ENCODE measurements at regions not wholly inside any gene's neighbourhood (a gene's known extent, or its start where the extent isn't known, plus 50 kb on each side); places are given as distances from the start of the nearest gene placed in this dataset.

DNA sequence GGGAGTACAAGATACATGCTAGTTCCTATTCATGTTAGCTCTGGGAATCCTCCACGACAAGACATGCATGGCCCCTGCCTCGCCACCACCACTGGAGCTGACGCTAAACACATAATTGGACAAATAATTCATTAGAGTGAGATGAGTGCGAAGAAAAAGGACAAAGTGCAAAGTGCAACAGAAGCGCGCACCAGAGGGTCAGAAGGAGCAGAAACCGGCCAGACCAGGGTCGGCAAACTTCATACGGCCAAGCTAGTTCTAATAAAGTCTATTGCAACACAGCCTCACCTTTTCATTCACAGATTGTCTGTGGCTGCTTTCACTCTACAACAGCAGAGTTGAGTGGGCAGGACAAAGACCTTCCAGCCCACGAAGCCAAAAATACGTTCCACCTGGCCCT lies 266.1 kb upstream of the KLHL29 start:
- DNase-seq (no peak), ATAC-seq (no peak)
- H3K4me1 Mint-ChIP-seq = no peaks in the 10 kb centered on the region
- H3K36me3 Mint-ChIP-seq = no peaks in the 10 kb centered on the region
- no peak overlapping the region for H3K4me3 Mint-ChIP-seq
- no peaks in the 10 kb centered on the region for H3K27me3 Mint-ChIP-seq
- H3K9me3 Mint-ChIP-seq (ENCODE audit: low read depth) = peaks cover 2% of the 10 kb centered on the region
- CTCF ChIA-PET = no interaction called here
- H3K27ac Mint-ChIP-seq = no peak overlapping the region

GRCh38 chr2:23120161-23120560 lies 264.8 kb upstream of the KLHL29 start:
- Mint-ChIP-seq H3K36me3 (no peaks in the 10 kb centered on the region), H3K27ac (no peak overlapping the region), H3K4me3 (no peak overlapping the region), H3K9me3 (ENCODE audit: low read depth) (peaks cover 2% of the 10 kb centered on the region), H3K4me1 (no peaks in the 10 kb centered on the region), H3K27me3 (no peaks in the 10 kb centered on the region)
- ATAC-seq (no peak), DNase-seq (no peak)
- CTCF ChIA-PET = no interaction called here

- no peaks in the 10 kb centered on the region for H3K36me3 Mint-ChIP-seq
- H3K9me3 Mint-ChIP-seq (ENCODE audit: low read depth) = peaks cover 2% of the 10 kb centered on the region
- H3K27me3 Mint-ChIP-seq = no peaks in the 10 kb centered on the region
- H3K4me3 Mint-ChIP-seq = no peak overlapping the region
- no peak for DNase-seq
- H3K4me1 Mint-ChIP-seq = no peaks in the 10 kb centered on the region
- no peak for ATAC-seq
- H3K27ac Mint-ChIP-seq = no peak overlapping the region
- CTCF ChIA-PET = no interaction called here
These were observed 262.9 kb upstream of the KLHL29 start for GRCh38 chr2:23121968-23122648.

- ATAC-seq = no peak
- CTCF ChIA-PET = no interaction called here
- H3K27ac Mint-ChIP-seq = no peak overlapping the region
- no peaks in the 10 kb centered on the region for H3K36me3 Mint-ChIP-seq
- no peaks in the 10 kb centered on the region for H3K27me3 Mint-ChIP-seq
- H3K9me3 Mint-ChIP-seq (ENCODE audit: low read depth) = peaks cover 2% of the 10 kb centered on the region
- H3K4me3 Mint-ChIP-seq = no peak overlapping the region
- no peak for DNase-seq
- H3K4me1 Mint-ChIP-seq = no peaks in the 10 kb centered on the region
These were observed 262.2 kb upstream of the KLHL29 start for GRCh38 chr2:23122681-23123215.

DNA sequence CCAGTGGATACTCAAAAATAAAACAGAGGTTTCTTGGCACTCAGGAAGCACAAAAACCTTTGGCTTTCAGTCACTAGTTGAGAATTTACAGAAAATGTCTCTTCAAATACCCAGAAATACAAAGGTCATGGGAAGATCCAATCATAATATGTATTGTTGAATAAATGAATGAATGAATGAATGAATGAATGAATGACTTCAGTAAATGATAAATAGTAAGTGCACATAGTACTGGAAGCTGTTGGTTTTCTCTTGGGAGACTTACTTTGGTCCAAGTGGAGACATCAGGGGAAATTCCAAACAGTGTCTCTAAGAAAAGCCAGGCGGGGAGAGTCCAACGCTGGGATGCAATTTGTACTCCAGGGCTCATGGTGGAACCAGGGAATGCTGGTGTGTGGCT lies 261.3 kb upstream of the KLHL29 start:
- Mint-ChIP-seq H3K27ac (no peak overlapping the region), H3K4me1 (no peaks in the 10 kb centered on the region), H3K36me3 (no peaks in the 10 kb centered on the region), H3K9me3 (ENCODE audit: low read depth) (peaks cover 2% of the 10 kb centered on the region), H3K27me3 (no peaks in the 10 kb centered on the region), H3K4me3 (no peak overlapping the region)
- DNase-seq (no peak), ATAC-seq (no peak)
- CTCF ChIA-PET = no interaction called here

GRCh38 chr2:23124214-23124750 lies 260.7 kb upstream of the KLHL29 start:
- Mint-ChIP-seq H3K36me3 (no peaks in the 10 kb centered on the region), H3K9me3 (ENCODE audit: low read depth) (peaks cover 2% of the 10 kb centered on the region), H3K4me3 (no peak overlapping the region), H3K27ac (no peak overlapping the region), H3K27me3 (no peaks in the 10 kb centered on the region), H3K4me1 (no peaks in the 10 kb centered on the region)
- CTCF ChIA-PET = no interaction called here
- DNase-seq (no peak), ATAC-seq (no peak)

- peaks cover 2% of the 10 kb centered on the region for H3K9me3 Mint-ChIP-seq (ENCODE audit: low read depth)
- no peaks in the 10 kb centered on the region for H3K4me1 Mint-ChIP-seq
- ATAC-seq (no peak), DNase-seq (no peak)
- H3K4me3 Mint-ChIP-seq = no peak overlapping the region
- CTCF ChIA-PET = no interaction called here
- H3K27me3 Mint-ChIP-seq = no peaks in the 10 kb centered on the region
- H3K36me3 Mint-ChIP-seq = no peaks in the 10 kb centered on the region
- no peak overlapping the region for H3K27ac Mint-ChIP-seq
These were observed 257.5 kb upstream of the KLHL29 start for GRCh38 chr2:23127465-23127864.

GRCh38 chr2:23128684-23129292 lies 256.2 kb upstream of the KLHL29 start:
- no peak overlapping the region for H3K4me3 Mint-ChIP-seq
- H3K27me3 Mint-ChIP-seq = no peaks in the 10 kb centered on the region
- no peak overlapping the region for H3K27ac Mint-ChIP-seq
- H3K36me3 Mint-ChIP-seq = no peaks in the 10 kb centered on the region
- no peaks in the 10 kb centered on the region for H3K4me1 Mint-ChIP-seq
- CTCF ChIA-PET = no interaction called here
- H3K9me3 Mint-ChIP-seq (ENCODE audit: low read depth) = no peaks in the 10 kb centered on the region
- DNase-seq = no peak
- ATAC-seq = no peak

DNA sequence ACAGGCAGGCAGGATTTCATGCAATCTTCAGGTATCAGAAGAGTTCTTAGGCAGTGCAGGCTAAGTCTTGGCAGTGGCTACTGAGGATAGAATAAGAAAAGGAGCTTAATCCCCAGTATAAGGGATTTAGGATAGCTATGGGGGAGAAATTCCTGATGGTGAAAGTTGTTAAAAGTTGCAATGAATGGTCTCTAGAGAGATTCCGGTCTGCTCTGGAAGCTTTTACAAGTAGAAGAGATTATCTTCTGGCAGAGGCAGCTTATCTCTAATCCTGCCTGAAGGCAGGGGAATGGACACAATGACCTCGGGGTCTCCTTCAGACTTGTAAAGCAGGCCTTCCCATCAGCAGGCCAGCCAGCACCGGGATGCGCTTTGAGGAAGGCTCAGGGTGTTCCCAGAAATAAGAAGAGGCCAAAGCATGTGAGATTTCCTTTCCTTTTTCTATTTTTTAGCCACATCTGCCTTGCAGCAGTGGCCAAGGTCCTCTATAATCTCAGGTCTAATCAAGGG lies 253.9 kb upstream of the KLHL29 start:
- no peak for DNase-seq
- H3K27me3 Mint-ChIP-seq = no peaks in the 10 kb centered on the region
- H3K4me3 Mint-ChIP-seq = no peak overlapping the region
- no peaks in the 10 kb centered on the region for H3K4me1 Mint-ChIP-seq
- ATAC-seq = no peak
- no peak overlapping the region for H3K27ac Mint-ChIP-seq
- CTCF ChIA-PET = interaction anchor here (0.5 kb wide), 1 partner anchor 1936 kb away, joined by 3 read pairs; no protein-coding TSS in a partner anchor
- H3K9me3 Mint-ChIP-seq (ENCODE audit: low read depth) = no peaks in the 10 kb centered on the region
- H3K36me3 Mint-ChIP-seq = no peaks in the 10 kb centered on the region

DNA sequence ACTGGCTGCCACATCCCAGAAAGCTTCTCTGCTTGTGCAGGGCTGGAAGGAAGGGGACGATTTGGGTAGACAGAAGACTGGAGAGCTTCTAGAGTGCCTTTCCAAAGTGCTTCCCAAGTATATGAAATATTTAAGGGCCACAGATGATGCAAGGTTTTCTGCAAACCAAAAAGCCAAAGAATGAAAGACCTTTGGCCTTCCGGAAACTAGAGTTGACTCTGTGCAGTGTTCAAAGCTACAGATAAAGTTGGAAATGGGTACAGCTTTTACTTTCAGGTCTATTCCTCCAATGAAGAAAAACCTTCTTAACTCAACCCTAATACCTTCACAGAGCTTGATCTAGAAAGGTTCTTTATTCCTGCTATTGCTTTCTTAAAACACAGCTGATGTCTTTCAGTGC lies 253.0 kb upstream of the KLHL29 start:
- no peak overlapping the region for H3K4me3 Mint-ChIP-seq
- CTCF ChIA-PET = no interaction called here
- no peaks in the 10 kb centered on the region for H3K4me1 Mint-ChIP-seq
- no peak for ATAC-seq
- DNase-seq = no peak
- no peaks in the 10 kb centered on the region for H3K9me3 Mint-ChIP-seq (ENCODE audit: low read depth)
- no peaks in the 10 kb centered on the region for H3K27me3 Mint-ChIP-seq
- no peak overlapping the region for H3K27ac Mint-ChIP-seq
- no peaks in the 10 kb centered on the region for H3K36me3 Mint-ChIP-seq

DNA sequence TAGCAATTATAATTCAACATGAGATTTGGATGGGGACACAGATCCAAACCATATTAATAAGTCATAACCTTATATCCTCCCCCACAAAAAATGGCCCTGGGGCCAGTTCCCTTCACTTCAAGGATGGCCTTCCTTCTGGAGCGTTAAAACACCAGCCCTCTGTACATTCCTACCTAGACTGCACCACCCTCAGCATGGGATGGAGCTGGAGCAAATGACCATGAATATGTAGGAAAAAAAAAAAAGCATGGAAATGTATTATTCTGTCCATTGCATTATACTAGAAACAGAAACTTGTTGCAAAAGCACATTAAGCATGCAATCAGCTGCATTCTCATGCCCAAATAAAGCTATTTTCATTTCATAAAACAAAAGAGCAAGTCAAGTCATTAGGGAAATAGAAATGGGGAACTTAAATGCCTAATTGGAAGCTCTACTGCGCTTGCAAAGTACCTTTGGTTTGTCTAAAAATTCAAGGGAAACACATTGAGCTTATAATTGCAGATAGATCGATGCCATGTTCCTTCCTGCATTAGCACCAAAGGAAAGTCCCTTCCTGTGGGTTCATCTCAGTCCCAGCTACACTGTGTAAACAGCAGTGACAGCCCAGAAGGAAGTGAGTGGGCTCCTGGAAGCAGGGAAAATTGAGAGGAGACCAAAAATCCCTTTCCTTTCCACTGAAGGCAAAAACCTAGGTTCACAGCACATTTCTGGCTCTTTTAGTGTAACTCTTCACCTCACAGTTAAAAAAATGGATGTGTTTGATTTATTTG lies 252.0 kb upstream of the KLHL29 start:
- H3K36me3 Mint-ChIP-seq = no peaks in the 10 kb centered on the region

DNA sequence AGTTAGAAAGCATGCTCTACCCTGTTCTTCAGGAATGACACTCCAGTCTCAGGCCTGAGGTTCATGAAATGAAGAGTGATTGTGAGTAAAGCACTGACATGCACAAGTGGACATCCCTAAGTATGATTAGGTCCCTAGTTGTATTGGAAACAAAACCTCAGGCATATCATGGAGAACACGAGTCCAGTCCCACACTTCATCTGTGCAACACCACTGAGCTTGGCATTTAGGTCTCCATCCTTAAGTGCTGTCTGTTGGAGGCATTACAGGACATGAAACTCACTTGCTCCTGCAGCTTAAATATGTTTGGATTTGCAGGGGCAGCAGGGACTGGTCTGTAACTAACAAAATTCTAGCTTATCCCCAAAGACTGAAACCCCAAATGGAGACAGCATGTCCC lies 250.3 kb upstream of the KLHL29 start:
- CTCF ChIA-PET = no interaction called here
- no peak for ATAC-seq
- no peak overlapping the region for H3K27ac Mint-ChIP-seq
- no peak overlapping the region for H3K4me3 Mint-ChIP-seq
- no peaks in the 10 kb centered on the region for H3K27me3 Mint-ChIP-seq
- H3K4me1 Mint-ChIP-seq = no peaks in the 10 kb centered on the region
- H3K36me3 Mint-ChIP-seq = no peaks in the 10 kb centered on the region
- DNase-seq = no peak
- no peaks in the 10 kb centered on the region for H3K9me3 Mint-ChIP-seq (ENCODE audit: low read depth)

More for the DNA sequence above, 252.0 kb upstream of the KLHL29 start:
- CTCF ChIA-PET = no interaction called here
- no peaks in the 10 kb centered on the region for H3K9me3 Mint-ChIP-seq (ENCODE audit: low read depth)
- no peaks in the 10 kb centered on the region for H3K27me3 Mint-ChIP-seq
- no peak overlapping the region for H3K27ac Mint-ChIP-seq
- H3K4me3 Mint-ChIP-seq = no peak overlapping the region
- DNase-seq (no peak), ATAC-seq (no peak)
- H3K4me1 Mint-ChIP-seq = no peaks in the 10 kb centered on the region

DNA sequence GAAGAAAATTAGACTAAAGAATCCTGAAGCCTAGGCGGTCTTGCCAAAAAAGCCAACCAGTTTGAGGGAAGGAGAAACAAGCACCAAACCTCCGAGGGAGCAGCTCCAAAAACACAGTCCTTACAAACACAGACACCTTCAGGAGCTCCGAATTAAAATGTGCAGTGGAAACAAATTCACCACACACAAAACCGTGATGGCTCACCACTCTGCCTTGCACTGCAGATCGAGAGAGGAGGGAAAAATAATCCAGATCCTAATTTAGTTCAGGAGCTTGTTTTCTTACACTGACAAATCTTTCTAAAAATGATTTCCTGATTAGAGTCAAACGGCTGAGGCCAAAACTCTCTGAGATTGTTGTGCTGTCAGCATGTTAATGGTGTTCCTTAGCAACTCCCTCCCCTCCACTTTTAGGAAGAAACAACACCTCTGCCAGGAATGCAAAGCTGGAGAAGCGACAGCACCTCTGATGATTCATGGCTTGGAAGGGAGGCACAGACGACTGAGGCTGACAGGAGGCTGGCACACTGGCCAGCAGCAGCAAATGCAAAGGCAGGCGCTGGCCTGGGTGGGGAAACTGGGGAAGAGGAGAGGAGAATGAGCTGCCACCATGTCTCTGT lies 249.4 kb upstream of the KLHL29 start:
- Mint-ChIP-seq H3K4me3 (no peak overlapping the region), H3K36me3 (no peaks in the 10 kb centered on the region), H3K9me3 (ENCODE audit: low read depth) (no peaks in the 10 kb centered on the region), H3K4me1 (no peaks in the 10 kb centered on the region), H3K27me3 (no peaks in the 10 kb centered on the region), H3K27ac (no peak overlapping the region)
- DNase-seq (no peak), ATAC-seq (no peak)
- CTCF ChIA-PET = no interaction called here

Measured in activated CD8-positive, alpha-beta memory T cell treated with anti-CD3 and anti-CD28 coated beads, Interleukin-2, amount 10 ng/mL, durations not matched to agents 7 days and 5 days (primary cell).